ENCODE measurements at regions not wholly inside any gene's neighbourhood (a gene's known extent, or its start where the extent isn't known, plus 50 kb on each side); places are given as distances from the start of the nearest gene placed in this dataset.

- no peak overlapping the region for H3K4me3 ChIP-seq (ENCODE audit: low read depth, low read length)
- no peak for DNase-seq (ENCODE audit: low read depth)
- TF ChIP-seq CTCF (IDR thresholded peaks at IDR 0.05; ENCODE audit: low read depth, low read length, missing control alignments): no peak
Observed at GRCh38 chr9:105912157-105912862, 218.0 kb downstream of the TMEM38B start.

GRCh38 chr9:105912863-105913516 lies 218.6 kb downstream of the TMEM38B start:
- H3K4me3 ChIP-seq (ENCODE audit: low read depth, low read length): no peak overlapping the region
- TF ChIP-seq CTCF (IDR thresholded peaks at IDR 0.05; ENCODE audit: low read depth, low read length, missing control alignments): no peak
- DNase-seq (ENCODE audit: low read depth): no peak

GRCh38 chr9:105921057-105921726 lies 226.9 kb downstream of the TMEM38B start:
- TF ChIP-seq CTCF (IDR thresholded peaks at IDR 0.05; ENCODE audit: low read depth, low read length, missing control alignments): no peak
- no peak for DNase-seq (ENCODE audit: low read depth)
- no peak overlapping the region for H3K4me3 ChIP-seq (ENCODE audit: low read depth, low read length)

GRCh38 chr9:105928416-105928815 lies 234.1 kb downstream of the TMEM38B start:
- no peak for TF ChIP-seq CTCF (IDR thresholded peaks at IDR 0.05; ENCODE audit: low read depth, low read length, missing control alignments)
- no peak for DNase-seq (ENCODE audit: low read depth)
- H3K4me3 ChIP-seq (ENCODE audit: low read depth, low read length): no peak overlapping the region

- no peak overlapping the region for H3K4me3 ChIP-seq (ENCODE audit: low read depth, low read length)
- no peak for DNase-seq (ENCODE audit: low read depth)
- no peak for TF ChIP-seq CTCF (IDR thresholded peaks at IDR 0.05; ENCODE audit: low read depth, low read length, missing control alignments)
Observed at GRCh38 chr9:105930011-105930627, 235.8 kb downstream of the TMEM38B start.

- no peak overlapping the region for H3K4me3 ChIP-seq (ENCODE audit: low read depth, low read length)
- no peak for TF ChIP-seq CTCF (IDR thresholded peaks at IDR 0.05; ENCODE audit: low read depth, low read length, missing control alignments)
- DNase-seq (ENCODE audit: low read depth): no peak
Observed at GRCh38 chr9:105932276-105932675, 237.9 kb downstream of the TMEM38B start.

Data from GM12864 (cell line).